ENCODE measurements at regions not wholly inside any gene's neighbourhood (a gene's known extent, or its start where the extent isn't known, plus 50 kb on each side); places are given as distances from the start of the nearest gene placed in this dataset.
"Not testable (repeated sequence)": the region's sequence is repeated elsewhere in the genome, so short reads cannot be mapped to it uniquely, and the experiment has no call there.

- no peak for DNase-seq (ENCODE audit: low read depth in 3 of 3)
These were observed 399.7 kb downstream of the CPS1 start for GRCh38 chr2:210956101-210956500.

- DNase-seq (ENCODE audit: low read depth in 3 of 3): no peak
These were observed 404.9 kb downstream of the CPS1 start for GRCh38 chr2:210961249-210961648.

GRCh38 chr2:210963386-210963785 lies 407.0 kb downstream of the CPS1 start:
- no peak for DNase-seq (ENCODE audit: low read depth in 3 of 3)

- DNase-seq (ENCODE audit: low read depth in 3 of 3): no peak
These were observed 407.9 kb downstream of the CPS1 start for GRCh38 chr2:210964141-210964764.

- DNase-seq (ENCODE audit: low read depth in 3 of 3): no peak
These were observed 409.1 kb downstream of the CPS1 start for GRCh38 chr2:210965472-210965871.

- DNase-seq (ENCODE audit: low read depth in 3 of 3): no peak
These were observed 409.9 kb downstream of the CPS1 start for GRCh38 chr2:210966330-210966729.

GRCh38 chr2:210971431-210971830 lies 415.0 kb downstream of the CPS1 start:
- DNase-seq (ENCODE audit: low read depth in 3 of 3): no peak

- DNase-seq (ENCODE audit: low read depth in 3 of 3): not testable (repeated sequence)
These were observed 430.4 kb downstream of the CPS1 start for GRCh38 chr2:210986806-210987205.

GRCh38 chr2:210991107-210991506 lies 434.7 kb downstream of the CPS1 start:
- DNase-seq (ENCODE audit: low read depth in 3 of 3): no peak

- DNase-seq (ENCODE audit: low read depth in 3 of 3): no peak
These were observed 437.7 kb downstream of the CPS1 start for GRCh38 chr2:210994104-210994503.

GRCh38 chr2:210997373-210997772 lies 441.0 kb downstream of the CPS1 start:
- DNase-seq (ENCODE audit: low read depth in 3 of 3): no peak

- no peak for DNase-seq (ENCODE audit: low read depth in 3 of 3)
These were observed 441.9 kb downstream of the CPS1 start for GRCh38 chr2:210998334-210998733.

GRCh38 chr2:211014376-211014775 lies 458.0 kb downstream of the CPS1 start:
- DNase-seq (ENCODE audit: low read depth in 3 of 3): no peak

- no peak for DNase-seq (ENCODE audit: low read depth in 3 of 3)
These were observed 458.5 kb downstream of the CPS1 start for GRCh38 chr2:211014906-211015305.

GRCh38 chr2:211025089-211025488 lies 468.7 kb downstream of the CPS1 start:
- not testable (repeated sequence) for DNase-seq (ENCODE audit: low read depth in 3 of 3)

GRCh38 chr2:211026109-211026508 lies 469.7 kb downstream of the CPS1 start:
- no peak for DNase-seq (ENCODE audit: low read depth in 3 of 3)

GRCh38 chr2:211027976-211028375 lies 471.6 kb downstream of the CPS1 start:
- no peak for DNase-seq (ENCODE audit: low read depth in 3 of 3)

- no peak for DNase-seq (ENCODE audit: low read depth in 3 of 3)
These were observed 477.4 kb downstream of the CPS1 start for GRCh38 chr2:211033765-211034164.

GRCh38 chr2:211035548-211036185 lies 479.3 kb downstream of the CPS1 start:
- no peak for DNase-seq (ENCODE audit: low read depth in 3 of 3)

GRCh38 chr2:211045025-211045424 lies 488.6 kb downstream of the CPS1 start:
- no peak for DNase-seq (ENCODE audit: low read depth in 3 of 3)

GRCh38 chr2:211049321-211050018 lies 493.1 kb downstream of the CPS1 start:
- DNase-seq (ENCODE audit: low read depth in 3 of 3): no peak

GRCh38 chr2:211055438-211055837 lies 499.0 kb downstream of the CPS1 start:
- DNase-seq (ENCODE audit: low read depth in 3 of 3): no peak

All from stimulated activated CD4-positive, alpha-beta T cell treated with anti-CD3 and anti-CD28 coated beads, TNF-alpha, amount 100 ng/mL, for 48 hours (primary cell).